ENCODE measurements at regions not wholly inside any gene's neighbourhood (a gene's known extent, or its start where the extent isn't known, plus 50 kb on each side); places are given as distances from the start of the nearest gene placed in this dataset.

GRCh38 chr20:7196481-7196880, 429.0 kb downstream of the BMP2 start:
- TF ChIP-seq POLR2A (IDR thresholded peaks at IDR 0.05) (no peak), CTCF (IDR thresholded peaks at IDR 0.05) (no peak)
- H3K4me1 ChIP-seq: no peaks in the 10 kb centered on the region

GRCh38 chr20:7199861-7200260, 432.4 kb downstream of the BMP2 start:
- TF ChIP-seq CTCF (IDR thresholded peaks at IDR 0.05) (no peak), POLR2A (IDR thresholded peaks at IDR 0.05) (no peak)
- no peaks in the 10 kb centered on the region for H3K36me3 ChIP-seq
- no peaks in the 10 kb centered on the region for H3K27me3 ChIP-seq
- no peak overlapping the region for H3K27ac ChIP-seq
- DNase-seq: no peak
- no peaks in the 10 kb centered on the region for H3K4me1 ChIP-seq
- H3K9me3 ChIP-seq: no peaks in the 10 kb centered on the region
- H3K4me3 ChIP-seq: no peak overlapping the region

More at GRCh38 chr20:7196481-7196880, 429.0 kb downstream of the BMP2 start:
- Histone ChIP-seq H3K27ac (no peak overlapping the region), H3K9me3 (no peaks in the 10 kb centered on the region), H3K4me3 (no peak overlapping the region), H3K27me3 (no peaks in the 10 kb centered on the region), H3K36me3 (no peaks in the 10 kb centered on the region)
- DNase-seq: no peak

GRCh38 chr20:7207186-7207798, 439.8 kb downstream of the BMP2 start:
- H3K4me3 ChIP-seq: no peak overlapping the region
- no peak for TF ChIP-seq CTCF (IDR thresholded peaks at IDR 0.05)
- TF ChIP-seq POLR2A (IDR thresholded peaks at IDR 0.05): no peak
- H3K27ac ChIP-seq: no peak overlapping the region
- H3K36me3 ChIP-seq: no peaks in the 10 kb centered on the region
- no peaks in the 10 kb centered on the region for H3K4me1 ChIP-seq
- DNase-seq: no peak
- H3K9me3 ChIP-seq: no peaks in the 10 kb centered on the region
- no peaks in the 10 kb centered on the region for H3K27me3 ChIP-seq

GRCh38 chr20:7210910-7211309, 443.4 kb downstream of the BMP2 start:
- DNase-seq: no peak
- TF ChIP-seq CTCF (IDR thresholded peaks at IDR 0.05): no peak
- no peak for TF ChIP-seq POLR2A (IDR thresholded peaks at IDR 0.05)
- Histone ChIP-seq H3K27me3 (no peaks in the 10 kb centered on the region), H3K4me1 (no peaks in the 10 kb centered on the region), H3K36me3 (no peaks in the 10 kb centered on the region), H3K4me3 (no peak overlapping the region), H3K9me3 (no peaks in the 10 kb centered on the region), H3K27ac (no peak overlapping the region)

- DNase-seq: no peak
- no peaks in the 10 kb centered on the region for H3K4me1 ChIP-seq
- TF ChIP-seq POLR2A (IDR thresholded peaks at IDR 0.05) (no peak), CTCF (IDR thresholded peaks at IDR 0.05) (no peak)
- no peak overlapping the region for H3K4me3 ChIP-seq
- H3K27ac ChIP-seq: no peak overlapping the region
- H3K9me3 ChIP-seq: no peaks in the 10 kb centered on the region
- no peaks in the 10 kb centered on the region for H3K36me3 ChIP-seq
- no peaks in the 10 kb centered on the region for H3K27me3 ChIP-seq
These were observed 446.7 kb downstream of the BMP2 start for GRCh38 chr20:7214081-7214740.

All from Peyer's patch (tissue), 4 donors.